MM.1S (cell line): ENCODE measurements at regions not wholly inside any gene's neighbourhood (a gene's known extent, or its start where the extent isn't known, plus 50 kb on each side); places are given as distances from the start of the nearest gene placed in this dataset.

Source experiments
- EZH2 ChIP-seq: fragments of 300-600 bp; sonication (generic); optimal IDR thresholded peaks from 2 replicates; pipeline ENCODE3; 2017; ENCODE audit warnings: low read depth, mild to moderate bottlenecking, antibody characterized with exemption, low read length, mixed read lengths
- EZH2phosphoT487 ChIP-seq: fragments of 300-600 bp; sonication (generic); IDR thresholded peaks from 2 replicates; pipeline ENCODE4 v1.6.1; 2018; ENCODE audit warnings: antibody characterized with exemption, low read length
- TF ChIP-seq, protein P1 (sequence below): fragments of 300-600 bp; sonication (generic); IDR thresholded peaks from 2 replicates; pipeline ENCODE4 v1.5.1; 2016; ENCODE audit warnings: antibody characterized with exemption, low read length, mixed read lengths

DNA sequence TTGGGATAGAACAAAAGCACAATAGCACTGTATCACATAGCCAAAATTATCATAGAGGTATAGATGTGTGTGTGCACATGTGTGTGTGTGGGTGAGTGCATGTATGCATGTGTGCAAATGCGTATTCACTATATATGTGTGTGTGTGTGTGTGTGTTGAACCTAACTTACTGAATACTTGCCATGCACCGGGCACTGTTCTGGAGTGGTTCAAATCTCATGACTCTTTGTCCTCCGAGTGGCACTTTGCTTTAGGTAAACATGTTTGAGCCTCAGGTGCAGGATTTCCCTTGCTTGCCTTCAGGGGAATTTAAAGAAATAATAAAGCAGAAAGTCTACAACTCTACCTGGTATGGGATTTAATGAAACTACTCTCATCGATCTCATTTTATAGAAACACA is 183.5 kb upstream of the GDNF start:
- TF ChIP-seq, protein P1, sequence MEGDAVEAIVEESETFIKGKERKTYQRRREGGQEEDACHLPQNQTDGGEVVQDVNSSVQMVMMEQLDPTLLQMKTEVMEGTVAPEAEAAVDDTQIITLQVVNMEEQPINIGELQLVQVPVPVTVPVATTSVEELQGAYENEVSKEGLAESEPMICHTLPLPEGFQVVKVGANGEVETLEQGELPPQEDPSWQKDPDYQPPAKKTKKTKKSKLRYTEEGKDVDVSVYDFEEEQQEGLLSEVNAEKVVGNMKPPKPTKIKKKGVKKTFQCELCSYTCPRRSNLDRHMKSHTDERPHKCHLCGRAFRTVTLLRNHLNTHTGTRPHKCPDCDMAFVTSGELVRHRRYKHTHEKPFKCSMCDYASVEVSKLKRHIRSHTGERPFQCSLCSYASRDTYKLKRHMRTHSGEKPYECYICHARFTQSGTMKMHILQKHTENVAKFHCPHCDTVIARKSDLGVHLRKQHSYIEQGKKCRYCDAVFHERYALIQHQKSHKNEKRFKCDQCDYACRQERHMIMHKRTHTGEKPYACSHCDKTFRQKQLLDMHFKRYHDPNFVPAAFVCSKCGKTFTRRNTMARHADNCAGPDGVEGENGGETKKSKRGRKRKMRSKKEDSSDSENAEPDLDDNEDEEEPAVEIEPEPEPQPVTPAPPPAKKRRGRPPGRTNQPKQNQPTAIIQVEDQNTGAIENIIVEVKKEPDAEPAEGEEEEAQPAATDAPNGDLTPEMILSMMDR, result no peak
- TF ChIP-seq EZH2, result no peak
- TF ChIP-seq EZH2phosphoT487, result no peak
